ENCODE measurements at regions not wholly inside any gene's neighbourhood (a gene's known extent, or its start where the extent isn't known, plus 50 kb on each side); places are given as distances from the start of the nearest gene placed in this dataset.

DNA sequence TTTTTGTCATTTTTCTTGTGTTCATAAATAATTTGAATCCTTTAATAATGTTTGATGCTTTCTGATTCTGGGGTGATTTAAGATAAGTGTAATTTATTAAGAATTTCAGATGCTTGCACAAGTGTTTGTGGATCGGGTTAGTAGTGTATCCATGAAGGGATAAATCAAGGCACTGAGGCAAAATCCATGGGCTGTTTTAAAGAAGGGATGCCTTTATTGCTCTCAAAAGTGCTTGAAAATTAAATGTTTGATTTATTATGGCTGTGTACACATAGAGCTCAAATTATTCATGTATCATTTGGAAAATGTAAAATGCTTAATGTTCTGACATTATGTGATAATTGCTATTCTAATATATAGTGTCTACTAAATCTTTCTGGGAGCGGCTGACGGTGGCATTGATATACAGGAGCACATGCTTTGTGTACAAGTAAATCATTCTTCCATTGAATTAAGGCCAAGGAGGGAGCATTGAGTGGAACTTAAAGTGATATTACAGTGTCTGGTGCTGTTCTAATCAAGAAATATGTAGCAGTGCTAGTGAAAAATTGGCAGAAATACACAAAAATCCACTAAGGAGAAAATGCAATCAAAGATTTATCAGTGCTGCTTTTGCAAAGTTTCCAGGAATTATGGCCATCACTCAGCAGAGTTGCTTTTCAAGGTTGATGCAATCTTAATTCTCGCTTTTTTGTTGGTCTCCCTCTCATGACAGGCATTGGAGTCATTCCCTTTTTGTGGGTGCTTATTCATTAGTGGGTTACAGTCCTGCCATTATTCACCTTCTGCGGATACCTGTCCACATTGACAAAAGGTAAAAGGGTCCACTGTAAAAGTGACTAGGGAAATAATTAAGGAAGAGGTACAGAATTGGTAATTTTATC lies 181.6 kb downstream of the MFSD1 start:
- H3K4me3 ChIP-seq (ENCODE audit: low read depth, low read length) = no peak overlapping the region
- no peak for TF ChIP-seq CTCF (IDR thresholded peaks at IDR 0.05; ENCODE audit: insufficient read depth, low read length)
- DNase-seq (ENCODE audit: low read depth) = no peak

- no peak overlapping the region for H3K4me3 ChIP-seq (ENCODE audit: low read depth, low read length)
- no peak for DNase-seq (ENCODE audit: low read depth)
- TF ChIP-seq CTCF (IDR thresholded peaks at IDR 0.05; ENCODE audit: insufficient read depth, low read length) = no peak
Observed at GRCh38 chr3:158991146-158991705, 189.4 kb downstream of the MFSD1 start.

- DNase-seq (ENCODE audit: low read depth) = no peak
- H3K4me3 ChIP-seq (ENCODE audit: low read depth, low read length) = no peak overlapping the region
- TF ChIP-seq CTCF (IDR thresholded peaks at IDR 0.05; ENCODE audit: insufficient read depth, low read length) = no peak
Observed at GRCh38 chr3:158992463-158992862, 190.6 kb downstream of the MFSD1 start.

DNA sequence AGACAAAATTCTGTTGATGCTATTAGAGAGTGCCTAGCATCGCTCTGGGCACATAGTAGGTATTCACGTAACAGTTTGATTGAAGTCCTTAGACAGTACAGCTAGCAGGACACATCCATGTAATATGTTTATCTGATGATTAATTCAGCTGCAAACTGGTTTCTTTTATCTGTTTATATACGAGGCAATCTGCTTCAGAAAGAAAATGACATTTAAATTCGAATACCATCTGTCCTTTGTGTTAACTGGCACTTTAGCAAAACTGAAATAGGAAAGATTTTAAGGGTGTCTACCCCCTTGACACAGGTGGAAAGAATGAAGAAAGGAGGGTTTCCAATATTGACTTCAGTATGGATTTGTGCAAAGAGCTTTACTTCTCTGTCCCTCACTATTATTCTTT lies 192.5 kb downstream of the MFSD1 start:
- no peak for TF ChIP-seq CTCF (IDR thresholded peaks at IDR 0.05; ENCODE audit: insufficient read depth, low read length)
- no peak for DNase-seq (ENCODE audit: low read depth)
- H3K4me3 ChIP-seq (ENCODE audit: low read depth, low read length) = no peak overlapping the region

DNA sequence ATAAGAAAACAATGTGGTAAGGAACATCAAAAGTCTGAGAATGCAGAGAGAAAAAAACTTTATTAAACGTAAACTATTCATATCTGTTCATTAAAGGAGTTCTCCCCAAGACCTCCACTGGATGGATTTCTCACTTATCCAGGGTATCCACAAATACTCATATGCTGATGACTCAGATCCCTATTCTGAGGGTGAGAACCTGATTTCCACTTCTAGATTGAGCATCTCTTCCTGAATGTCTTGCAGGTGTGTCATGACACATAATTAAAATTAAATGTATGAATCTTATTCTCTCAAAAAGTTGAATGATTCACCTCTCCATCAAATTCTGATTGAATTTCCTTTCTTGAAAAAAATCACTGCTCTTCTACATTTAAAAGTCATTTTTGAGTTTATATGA lies 199.9 kb downstream of the MFSD1 start:
- no peak for TF ChIP-seq CTCF (IDR thresholded peaks at IDR 0.05; ENCODE audit: insufficient read depth, low read length)
- DNase-seq (ENCODE audit: low read depth) = no peak
- H3K4me3 ChIP-seq (ENCODE audit: low read depth, low read length) = no peak overlapping the region

DNA sequence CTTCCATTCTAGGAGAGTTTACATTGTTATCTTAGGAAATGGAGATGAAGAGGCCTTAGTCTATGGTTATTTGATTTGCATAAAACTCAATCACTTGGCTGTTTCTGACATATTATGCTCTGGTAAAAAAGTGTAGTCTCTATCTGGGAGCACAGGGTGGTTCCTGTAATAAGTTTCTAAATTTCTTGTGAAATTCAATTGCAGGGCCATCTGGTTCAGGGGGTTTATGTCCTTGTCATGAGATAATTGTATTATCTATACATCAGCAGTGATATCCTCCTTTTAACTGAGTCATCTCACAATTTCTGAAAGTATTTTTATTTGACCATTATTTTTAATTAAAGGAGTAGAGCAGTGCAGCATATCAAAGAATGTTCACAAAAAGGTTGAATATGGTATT lies 203.3 kb downstream of the MFSD1 start:
- no peak for TF ChIP-seq CTCF (IDR thresholded peaks at IDR 0.05; ENCODE audit: insufficient read depth, low read length)
- DNase-seq (ENCODE audit: low read depth) = no peak
- H3K4me3 ChIP-seq (ENCODE audit: low read depth, low read length) = no peak overlapping the region
